IPS-NIHi7 (cell line): ENCODE measurements at regions not wholly inside any gene's neighbourhood (a gene's known extent, or its start where the extent isn't known, plus 50 kb on each side); places are given as distances from the start of the nearest gene placed in this dataset.
"Not testable (repeated sequence)": the region's sequence is repeated elsewhere in the genome, so short reads cannot be mapped to it uniquely, and the experiment has no call there.

ENCODE experiments used
- DNase-seq: peaks from one replicate; pipeline ENCODE4 v3.0.0; 2012; ENCODE audit warnings: mixed read lengths; ENCODE audit errors: extremely low spot score

DNA sequence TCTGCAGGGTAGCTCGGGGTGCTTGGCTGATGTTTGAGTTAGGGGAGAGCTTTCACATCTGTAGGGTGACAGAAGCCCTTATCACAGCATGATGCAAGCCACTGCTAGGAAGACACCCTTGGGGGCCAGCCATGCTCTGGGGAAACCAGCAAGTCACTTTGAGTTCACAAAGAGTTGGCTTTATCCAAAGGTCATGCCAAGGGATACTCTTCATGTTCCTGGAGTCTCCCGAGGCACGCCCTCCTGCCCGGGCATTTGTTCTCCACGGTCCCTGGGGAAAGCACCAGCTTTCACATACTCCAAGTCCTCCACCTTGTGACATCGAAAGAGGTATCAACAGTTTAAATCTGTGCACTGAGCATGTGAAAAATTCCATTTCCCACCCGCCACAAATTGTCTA lies 227.7 kb downstream of the VAPA start:
- no peak for DNase-seq

GRCh38 chr18:10142056-10142455 lies 228.2 kb downstream of the VAPA start:
- no peak for DNase-seq

DNA sequence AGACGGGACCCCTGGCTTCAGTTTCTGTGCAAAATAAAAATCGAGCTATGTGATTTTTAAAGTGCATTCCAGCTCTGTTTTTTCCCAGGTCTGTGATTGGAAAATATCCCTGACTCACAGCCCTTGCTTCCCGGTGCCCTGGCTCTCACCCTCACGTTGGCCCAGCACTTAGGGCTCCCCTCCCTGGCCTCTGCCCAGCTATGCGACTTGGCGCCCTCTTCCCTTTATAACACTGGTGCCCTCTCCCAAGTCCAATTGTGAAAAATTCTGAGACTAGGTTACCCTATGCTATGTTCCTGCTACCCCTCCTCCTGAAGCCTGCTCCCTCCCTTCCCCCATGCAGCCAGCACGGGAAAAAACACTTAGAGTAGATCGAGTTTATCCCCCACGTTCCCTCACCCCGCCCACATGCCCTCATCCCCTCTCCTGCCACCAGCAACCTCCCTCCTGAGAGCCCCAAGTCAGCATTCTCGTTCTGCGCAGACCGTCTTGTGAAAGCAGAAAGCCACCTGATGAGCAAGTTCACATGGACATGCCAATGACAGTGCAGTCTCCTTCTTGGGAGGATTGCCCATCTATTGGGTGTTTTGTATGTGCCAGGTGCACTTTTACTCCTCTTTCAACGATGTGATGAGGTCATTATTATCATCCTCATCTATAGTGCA lies 228.8 kb downstream of the VAPA start:
- no peak for DNase-seq

GRCh38 chr18:10143596-10143995 lies 229.8 kb downstream of the VAPA start:
- DNase-seq: no peak

GRCh38 chr18:10145546-10145945 lies 231.7 kb downstream of the VAPA start:
- no peak for DNase-seq

GRCh38 chr18:10147226-10147625 lies 233.4 kb downstream of the VAPA start:
- no peak for DNase-seq

DNA sequence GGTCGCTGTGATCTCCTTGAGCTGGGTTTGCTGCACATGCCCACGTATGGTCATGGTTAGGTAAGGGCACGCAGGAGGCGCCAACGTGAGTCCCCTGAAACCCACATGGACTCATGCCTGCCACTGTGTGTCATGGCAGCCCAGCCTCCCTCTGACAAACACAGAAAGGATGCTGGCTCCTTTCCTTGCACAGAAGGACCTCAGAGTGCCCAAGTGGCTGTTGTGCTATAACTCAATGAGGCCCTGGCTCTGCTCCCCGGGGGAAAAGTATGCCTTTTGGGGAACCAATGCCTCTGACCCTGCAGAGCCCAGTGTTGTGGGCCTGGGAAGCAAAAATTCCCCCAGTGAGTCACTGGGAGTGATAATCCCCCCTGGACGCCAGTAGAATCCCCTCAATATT lies 233.9 kb downstream of the VAPA start:
- no peak for DNase-seq

DNA sequence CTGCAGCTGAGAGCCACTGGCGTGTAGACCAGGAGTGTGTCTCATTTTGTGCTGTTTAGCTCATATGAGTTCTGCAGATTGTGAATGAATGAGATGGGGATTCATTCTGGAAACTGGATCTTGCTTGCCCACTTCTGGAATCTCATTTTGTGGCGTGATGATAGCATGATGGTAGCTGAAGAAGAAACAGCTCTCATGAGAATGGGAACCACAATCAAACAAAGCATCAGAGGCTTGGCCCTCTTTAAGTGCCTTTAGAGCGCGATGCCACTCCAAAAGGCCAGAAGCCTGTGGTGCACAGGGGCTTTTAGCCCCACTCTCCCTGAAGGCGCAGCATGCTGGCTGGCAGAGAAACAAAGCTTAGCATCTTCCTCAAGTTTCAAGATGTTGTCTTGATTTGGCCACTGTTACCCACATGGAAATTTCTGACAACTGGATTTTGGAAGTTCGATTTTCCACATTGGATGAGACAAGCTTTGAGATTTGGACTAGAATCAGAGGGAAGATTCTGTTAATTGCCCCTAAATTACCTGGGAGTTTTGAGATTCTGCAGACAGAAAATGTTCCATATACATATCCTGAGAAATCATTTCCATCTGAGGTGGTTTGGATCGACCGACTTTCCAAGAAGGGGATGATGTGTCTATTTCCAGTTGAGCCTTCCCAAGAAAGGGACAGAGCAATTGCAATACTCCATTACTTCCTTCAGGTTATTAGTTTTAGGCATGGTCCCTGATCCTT lies 234.5 kb downstream of the VAPA start:
- no peak for DNase-seq

DNA sequence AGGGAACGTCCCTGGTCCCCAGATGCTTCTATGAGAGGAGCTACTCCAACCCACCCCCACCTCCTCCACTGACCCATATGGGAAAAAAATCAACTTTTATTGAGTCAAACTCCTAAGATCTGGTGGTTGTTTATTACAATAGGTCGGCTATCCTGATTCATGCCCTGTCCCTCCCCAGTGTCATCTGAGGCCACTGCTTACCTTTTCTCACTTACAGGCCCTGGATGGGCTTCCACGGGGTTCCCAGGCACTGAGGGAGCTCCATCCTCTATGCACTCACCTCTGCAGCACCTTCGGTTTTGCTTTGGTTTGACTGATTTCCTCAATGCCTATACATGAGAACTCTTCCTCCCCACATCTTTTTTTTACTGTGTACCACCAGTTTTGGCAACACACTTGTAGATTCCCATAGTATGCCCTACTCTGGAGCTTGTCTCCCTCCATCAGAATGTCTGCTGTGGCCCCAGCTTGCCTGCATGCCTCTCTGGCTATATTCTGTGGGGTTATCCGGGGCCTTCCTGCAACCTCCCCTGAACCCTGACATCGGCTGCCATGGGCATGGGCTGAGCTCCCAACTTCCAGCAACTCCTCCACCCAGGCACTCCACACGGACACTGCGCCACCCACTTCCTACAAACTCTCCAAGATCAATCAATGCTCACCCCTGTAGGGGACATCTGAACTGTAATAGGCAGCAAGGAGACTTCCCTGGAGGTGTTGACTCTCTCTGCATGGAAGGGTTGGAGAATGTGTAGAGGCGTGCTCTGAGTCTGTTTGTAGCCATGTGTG lies 236.1 kb downstream of the VAPA start:
- no peak for DNase-seq

DNA sequence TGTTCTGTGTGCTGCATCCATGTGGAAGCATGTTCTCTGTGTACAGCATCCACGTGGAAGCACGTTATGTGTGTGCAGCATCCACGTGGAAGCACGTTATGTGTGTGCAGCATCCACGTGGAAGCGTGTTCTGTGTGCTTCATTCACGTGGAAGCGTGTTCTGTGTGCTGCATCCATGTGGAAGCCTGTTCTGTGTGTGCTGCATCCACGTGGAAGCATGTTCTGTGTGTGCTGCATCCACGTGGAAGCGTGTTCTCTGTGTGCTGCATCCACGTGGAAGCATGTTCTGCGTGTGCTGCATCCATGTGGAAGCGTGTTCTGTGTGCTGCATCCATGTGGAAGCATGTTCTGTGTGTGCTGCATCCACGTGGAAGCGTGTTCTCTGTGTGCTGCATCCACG lies 236.8 kb downstream of the VAPA start:
- not testable (repeated sequence) for DNase-seq

DNA sequence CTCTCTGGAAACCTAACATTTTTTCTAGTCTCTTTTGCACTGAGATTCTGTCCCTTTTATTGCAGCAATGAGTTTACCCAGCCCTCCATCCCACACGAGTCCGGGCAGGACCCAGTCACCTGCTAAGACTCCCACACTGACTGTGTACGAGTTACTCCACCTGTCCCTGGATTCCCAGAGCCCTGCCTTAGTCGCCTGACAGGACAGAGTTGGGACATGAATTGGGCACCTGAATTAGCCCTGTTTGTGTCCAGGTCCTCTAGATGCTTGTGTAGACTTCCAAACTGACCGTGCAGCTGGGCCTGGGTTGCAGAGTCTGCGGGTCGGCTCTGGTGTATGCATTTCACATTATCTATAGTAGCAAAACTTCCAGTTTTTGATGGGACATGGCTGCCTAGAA lies 238.7 kb downstream of the VAPA start:
- no peak for DNase-seq

- DNase-seq: no peak
Measured at GRCh38 chr18:10153924-10154752, 240.3 kb downstream of the VAPA start.

DNA sequence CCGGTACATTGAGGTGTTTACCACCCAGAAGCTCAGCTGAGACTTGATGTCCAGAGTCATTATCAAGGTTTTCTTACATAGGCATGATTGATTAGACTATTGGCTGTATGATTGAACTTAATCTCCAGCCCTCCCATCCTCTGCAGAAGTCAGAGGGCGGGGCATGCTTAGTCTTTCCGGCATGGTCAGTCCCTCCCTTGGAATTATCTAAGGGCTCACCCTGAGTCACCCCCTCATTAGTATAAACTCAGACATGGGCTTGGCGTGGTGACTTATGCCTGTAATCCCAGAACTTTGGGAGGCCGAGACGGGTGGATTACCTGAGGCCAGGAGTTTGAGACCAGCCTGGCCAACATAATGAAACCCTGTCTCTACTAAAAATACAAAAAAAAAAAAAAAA lies 243.9 kb downstream of the VAPA start:
- DNase-seq: no peak

- DNase-seq: no peak
Measured at GRCh38 chr18:10160251-10160650, 246.4 kb downstream of the VAPA start.

DNA sequence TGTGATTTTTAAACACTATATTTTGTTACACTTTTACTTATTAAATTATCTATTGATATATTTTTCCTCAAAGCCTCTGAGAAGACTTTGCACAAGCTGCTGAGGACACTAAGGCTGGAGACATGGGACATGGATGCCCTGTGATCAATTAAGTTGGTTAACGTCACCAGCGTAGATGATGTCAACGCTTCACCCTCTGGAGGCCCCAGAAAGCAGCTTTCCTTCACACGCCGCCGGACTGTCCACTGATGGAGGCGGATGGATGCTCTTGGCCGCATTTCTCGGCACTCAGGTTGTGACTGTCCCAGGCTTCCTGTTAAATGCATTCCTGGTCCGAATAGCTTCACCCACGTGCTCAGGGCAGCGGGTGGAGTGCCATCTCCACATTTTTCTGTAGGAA lies 247.5 kb downstream of the VAPA start:
- no peak for DNase-seq

DNA sequence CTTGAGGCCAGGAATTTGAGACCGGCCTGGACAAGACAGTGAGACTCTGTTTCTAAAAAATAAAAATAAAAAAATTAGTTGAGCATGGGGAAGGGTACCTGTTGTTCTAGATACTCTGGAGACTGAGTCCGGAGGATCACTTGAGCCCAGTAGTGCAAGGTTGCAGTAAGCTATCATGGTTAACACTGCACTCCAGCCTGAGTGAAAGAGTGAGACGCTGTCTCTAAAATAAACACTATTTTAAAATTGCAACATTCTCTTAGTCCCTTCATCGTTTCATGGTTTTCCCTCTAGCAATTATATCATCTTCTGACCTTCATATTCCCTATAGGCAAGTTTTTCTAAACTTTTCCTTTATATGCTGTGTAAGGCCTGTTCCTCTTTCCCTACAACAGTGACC lies 248.5 kb downstream of the VAPA start:
- no peak for DNase-seq

GRCh38 chr18:10164271-10165071 lies 250.7 kb downstream of the VAPA start:
- no peak for DNase-seq

- no peak for DNase-seq
Measured at GRCh38 chr18:10166164-10166807, 252.5 kb downstream of the VAPA start.

GRCh38 chr18:10167759-10168158 lies 253.9 kb downstream of the VAPA start:
- no peak for DNase-seq

GRCh38 chr18:10168477-10168876 lies 254.7 kb downstream of the VAPA start:
- DNase-seq: no peak
